Loucy (cell line): ENCODE measurements at regions not wholly inside any gene's neighbourhood (a gene's known extent, or its start where the extent isn't known, plus 50 kb on each side); places are given as distances from the start of the nearest gene placed in this dataset.
"Not testable (repeated sequence)": the region's sequence is repeated elsewhere in the genome, so short reads cannot be mapped to it uniquely, and the experiment has no call there.

ENCODE experiments used
- H2AFZ ChIP-seq: fragments of 200-600 bp; sonication (generic); 2 replicates; pipeline ENCODE4 v1.6.0; 2016; ENCODE audit warnings: antibody characterized with exemption, mild to moderate bottlenecking, low read length, moderate library complexity
- H3F3A ChIP-seq: fragments of 200-600 bp; 2 replicates; pipeline ENCODE4 v1.6.0; 2016; ENCODE audit warnings: antibody characterized with exemption, low read depth, mild to moderate bottlenecking
- H3K27me3 ChIP-seq: fragments of 200-600 bp; sonication (generic); 2 replicates; pipeline ENCODE4 v1.6.1; 2014; ENCODE audit warnings: low read length, mild to moderate bottlenecking; ENCODE audit not compliant: insufficient read depth, poor library complexity, severe bottlenecking
- H3K36me3 ChIP-seq: fragments of 200-600 bp; sonication (generic); 2 replicates; pipeline ENCODE4 v1.6.1; 2016; ENCODE audit warnings: low read length; ENCODE audit not compliant: insufficient read depth
- H3K4me1 ChIP-seq: fragments of 200-600 bp; sonication (generic); 2 replicates; pipeline ENCODE4 v1.5.1; 2014; ENCODE audit warnings: low read length, mild to moderate bottlenecking; ENCODE audit not compliant: insufficient read depth, poor library complexity, severe bottlenecking
- H3K4me2 ChIP-seq: fragments of 200-600 bp; sonication (generic); 2 replicates; pipeline ENCODE4 v1.6.0; 2014; ENCODE audit warnings: antibody characterized with exemption, low read length, low read depth, mild to moderate bottlenecking; ENCODE audit not compliant: poor library complexity, severe bottlenecking
- H3K4me3 ChIP-seq: fragments of 200-600 bp; sonication (generic); 2 replicates; pipeline ENCODE4 v1.5.1; 2014; ENCODE audit warnings: low read length, mild to moderate bottlenecking, mixed read lengths; ENCODE audit not compliant: poor library complexity, severe bottlenecking
- H3K79me2 ChIP-seq: fragments of 200-600 bp; sonication (generic); 2 replicates; pipeline ENCODE4 v1.6.1; 2014; ENCODE audit warnings: low read length; ENCODE audit not compliant: insufficient read depth
- H3K9ac ChIP-seq: fragments of 200-600 bp; sonication (generic); 2 replicates; pipeline ENCODE4 v1.6.0; 2014; ENCODE audit warnings: mild to moderate bottlenecking, low read depth, low read length, moderate library complexity; ENCODE audit not compliant: poor library complexity, severe bottlenecking
- H3K9me2 ChIP-seq: fragments of 200-600 bp; sonication (generic); replicated peaks from 2 replicates; pipeline ENCODE4 v1.6.1; 2016; ENCODE audit warnings: low read depth, low read length, mixed read lengths
- H3K9me3 ChIP-seq: fragments of 200-600 bp; sonication (generic); 2 replicates; pipeline ENCODE4 v1.6.1; 2014; ENCODE audit warnings: mild to moderate bottlenecking, antibody characterized with exemption, low read length, low read depth; ENCODE audit not compliant: insufficient read depth
- H4K20me1 ChIP-seq: fragments of 200-600 bp; sonication (generic); 2 replicates; pipeline ENCODE4 v1.6.0; 2014; ENCODE audit warnings: antibody characterized with exemption, low read length, mild to moderate bottlenecking; ENCODE audit not compliant: insufficient read depth, poor library complexity, severe bottlenecking
- CTCF ChIP-seq: fragments of 200-600 bp; sonication (generic); conservative IDR thresholded peaks from 2 replicates; pipeline ENCODE4 v1.5.1; 2014; ENCODE audit warnings: mild to moderate bottlenecking, antibody characterized with exemption, low read length
- EZH2phosphoT487 ChIP-seq: fragments of 200-600 bp; IDR thresholded peaks from 2 replicates; pipeline ENCODE4 v1.6.1; 2018; ENCODE audit warnings: antibody characterized with exemption, mild to moderate bottlenecking, moderate library complexity, borderline replicate concordance

GRCh38 chr5:143923634-143924266, 111.8 kb downstream of the HMHB1 start:
- H3K27me3 ChIP-seq = no peaks in the 10 kb centered on the region
- no peak overlapping the region for H3K4me2 ChIP-seq
- no peaks in the 10 kb centered on the region for H3K36me3 ChIP-seq

GRCh38 chr5:143924311-143924978, 112.5 kb downstream of the HMHB1 start:
- H2AFZ ChIP-seq = no peak overlapping the region

More at GRCh38 chr5:143923634-143924266, 111.8 kb downstream of the HMHB1 start:
- H3K79me2 ChIP-seq = no peaks in the 10 kb centered on the region
- H2AFZ ChIP-seq = peak overlapping the region; percentile 54
- H3K4me3 ChIP-seq = no peak overlapping the region
- H4K20me1 ChIP-seq = no peaks in the 10 kb centered on the region
- TF ChIP-seq CTCF (no peak), EZH2phosphoT487 (no peak)
- no peaks in the 10 kb centered on the region for H3K9me3 ChIP-seq
- no peak overlapping the region for H3K9ac ChIP-seq
- H3F3A ChIP-seq = no peaks in the 10 kb centered on the region
- H3K4me1 ChIP-seq = no peaks in the 10 kb centered on the region
- H3K9me2 ChIP-seq = no peaks in the 10 kb centered on the region

GRCh38 chr5:143924979-143925325, 113.0 kb downstream of the HMHB1 start:
- H3K9ac ChIP-seq, H3K4me3 ChIP-seq, H3K79me2 ChIP-seq, H3F3A ChIP-seq, H2AFZ ChIP-seq, H3K4me2 ChIP-seq, H4K20me1 ChIP-seq, H3K9me3 ChIP-seq, H3K4me1 ChIP-seq, H3K9me2 ChIP-seq, H3K36me3 ChIP-seq, H3K27me3 ChIP-seq: not testable (repeated sequence)

More at GRCh38 chr5:143924311-143924978, 112.5 kb downstream of the HMHB1 start:
- no peaks in the 10 kb centered on the region for H3K4me1 ChIP-seq
- H3K36me3 ChIP-seq = no peaks in the 10 kb centered on the region
- H3K27me3 ChIP-seq = no peaks in the 10 kb centered on the region
- no peaks in the 10 kb centered on the region for H3F3A ChIP-seq
- H3K79me2 ChIP-seq = no peaks in the 10 kb centered on the region
- no peaks in the 10 kb centered on the region for H4K20me1 ChIP-seq
- no peak overlapping the region for H3K9ac ChIP-seq
- H3K9me2 ChIP-seq = no peaks in the 10 kb centered on the region
- TF ChIP-seq CTCF = no peak
- no peak for TF ChIP-seq EZH2phosphoT487
- H3K4me3 ChIP-seq = no peak overlapping the region
- no peak overlapping the region for H3K4me2 ChIP-seq
- no peaks in the 10 kb centered on the region for H3K9me3 ChIP-seq

GRCh38 chr5:143929486-143929885, 117.5 kb downstream of the HMHB1 start:
- Histone ChIP-seq H3F3A (no peaks in the 10 kb centered on the region), H3K4me3 (no peak overlapping the region), H3K4me1 (no peaks in the 10 kb centered on the region), H3K79me2 (no peaks in the 10 kb centered on the region), H3K9me2 (no peaks in the 10 kb centered on the region), H3K9ac (no peak overlapping the region), H3K9me3 (peaks cover 7% of the 10 kb centered on the region; the same call in 1 of the 2 replicates), H3K4me2 (no peak overlapping the region), H3K27me3 (no peaks in the 10 kb centered on the region), H2AFZ (no peak overlapping the region), H4K20me1 (no peaks in the 10 kb centered on the region), H3K36me3 (no peaks in the 10 kb centered on the region)
- no peak for TF ChIP-seq EZH2phosphoT487
- TF ChIP-seq CTCF = no peak
